ENCODE measurements at regions not wholly inside any gene's neighbourhood (a gene's known extent, or its start where the extent isn't known, plus 50 kb on each side); places are given as distances from the start of the nearest gene placed in this dataset.

DNA sequence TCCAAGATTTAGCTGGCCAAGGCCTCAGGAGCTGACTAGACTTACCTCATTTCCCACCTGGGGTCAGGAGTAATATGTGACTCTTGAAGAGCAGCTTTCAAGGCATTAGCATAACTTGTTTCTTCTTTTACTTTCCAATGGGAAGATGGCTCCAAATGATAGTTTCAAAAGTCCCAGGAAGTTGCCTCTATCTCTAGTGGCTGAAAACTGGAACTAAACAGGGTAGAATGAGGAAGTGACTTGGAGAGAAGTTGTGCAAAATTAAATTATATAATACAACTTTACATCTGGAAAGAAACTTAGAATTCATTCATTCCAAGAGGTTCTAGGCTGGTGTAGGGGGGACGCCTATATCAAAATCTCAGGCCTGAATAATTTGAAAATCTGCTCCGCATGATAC, 250.1 kb upstream of the FMN2 start:
- TF ChIP-seq, protein P1, sequence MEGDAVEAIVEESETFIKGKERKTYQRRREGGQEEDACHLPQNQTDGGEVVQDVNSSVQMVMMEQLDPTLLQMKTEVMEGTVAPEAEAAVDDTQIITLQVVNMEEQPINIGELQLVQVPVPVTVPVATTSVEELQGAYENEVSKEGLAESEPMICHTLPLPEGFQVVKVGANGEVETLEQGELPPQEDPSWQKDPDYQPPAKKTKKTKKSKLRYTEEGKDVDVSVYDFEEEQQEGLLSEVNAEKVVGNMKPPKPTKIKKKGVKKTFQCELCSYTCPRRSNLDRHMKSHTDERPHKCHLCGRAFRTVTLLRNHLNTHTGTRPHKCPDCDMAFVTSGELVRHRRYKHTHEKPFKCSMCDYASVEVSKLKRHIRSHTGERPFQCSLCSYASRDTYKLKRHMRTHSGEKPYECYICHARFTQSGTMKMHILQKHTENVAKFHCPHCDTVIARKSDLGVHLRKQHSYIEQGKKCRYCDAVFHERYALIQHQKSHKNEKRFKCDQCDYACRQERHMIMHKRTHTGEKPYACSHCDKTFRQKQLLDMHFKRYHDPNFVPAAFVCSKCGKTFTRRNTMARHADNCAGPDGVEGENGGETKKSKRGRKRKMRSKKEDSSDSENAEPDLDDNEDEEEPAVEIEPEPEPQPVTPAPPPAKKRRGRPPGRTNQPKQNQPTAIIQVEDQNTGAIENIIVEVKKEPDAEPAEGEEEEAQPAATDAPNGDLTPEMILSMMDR (IDR thresholded peaks at IDR 0.05; ENCODE audit: low read length): no peak
- TF ChIP-seq EZH2 (optimal IDR thresholded peaks at IDR 0.05; ENCODE audit: low read depth, low read length) (no peak), EZH2phosphoT487 (IDR thresholded peaks at IDR 0.05; ENCODE audit: low read length) (no peak)
